ENCODE measurements at regions not wholly inside any gene's neighbourhood (a gene's known extent, or its start where the extent isn't known, plus 50 kb on each side); places are given as distances from the start of the nearest gene placed in this dataset.

- no TSS peak for BruUV-seq (replicated peaks)
- H3K27me3 ChIP-seq (ENCODE audit: control insufficient read depth, insufficient read depth, low read length): no peaks in the 10 kb centered on the region
- ChIA-PET POLR2A (no interaction called here), CTCF (no interaction called here)
- no peak overlapping the region for H3K4me3 ChIP-seq (ENCODE audit: low read depth in 2 of 2, low read length in 2 of 2)
- no peaks in the 10 kb centered on the region for H3K4me1 ChIP-seq (ENCODE audit: control insufficient read depth, insufficient read depth, low read length)
- DNase-seq (ENCODE audit: low read depth, low spot score): no peak
- intact Hi-C loops (cut with micrococcal nuclease; ENCODE audit: unreplicated experiment): no loop called here
- in situ Hi-C loops (cut with HindIII; ENCODE audit: low pct_unique_long_range_greater_than_20kb, low sequenced_read_pairs): no loop called here
- no peak overlapping the region for H3K27ac ChIP-seq (ENCODE audit: low read length)
- no peaks in the 10 kb centered on the region for H3K9me3 ChIP-seq (ENCODE audit: control insufficient read depth, insufficient read depth, low read depth, low read length)
- TF ChIP-seq TCF7L2 (IDR thresholded peaks at IDR 0.05; ENCODE audit: low read depth, low read length): no peak
- no peak for TF ChIP-seq SIN3A (IDR thresholded peaks at IDR 0.05; ENCODE audit: borderline replicate concordance, insufficient read depth, low read depth, low read length)
- no peak for TF ChIP-seq CTCF (IDR thresholded peaks at IDR 0.05)
- TF ChIP-seq POLR2AphosphoS5 (IDR thresholded peaks at IDR 0.05; ENCODE audit: low read depth, low read length): no peak
- ATAC-seq: no peak
- no peaks in the 10 kb centered on the region for H3K36me3 ChIP-seq (ENCODE audit: control insufficient read depth, insufficient read depth, low read length)
These were observed 362.5 kb upstream of the ZNF717 start for GRCh38 chr3:76147846-76148245.

DNA sequence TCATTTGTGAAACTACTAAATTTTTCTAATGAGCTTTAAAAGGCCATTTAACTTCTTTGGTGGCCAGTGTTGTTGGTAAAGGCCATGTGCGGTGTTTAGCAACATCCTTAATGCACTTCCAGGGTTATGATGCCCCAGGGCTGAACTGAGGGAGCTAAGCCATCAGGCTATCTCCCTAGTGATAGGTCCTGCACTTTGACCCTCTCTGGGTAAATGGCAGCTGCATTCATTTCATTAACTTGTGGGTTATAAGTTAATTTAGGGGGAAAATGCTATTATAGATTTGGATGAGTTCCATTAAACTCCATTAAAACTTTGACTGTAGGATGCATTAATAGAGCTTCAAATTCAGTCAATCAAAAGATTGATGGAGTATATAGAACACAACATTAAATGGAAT, 366.7 kb upstream of the ZNF717 start:
- ATAC-seq (no peak), DNase-seq (ENCODE audit: low read depth, low spot score) (no peak)
- Histone ChIP-seq H3K4me3 (ENCODE audit: low read depth in 2 of 2, low read length in 2 of 2) (no peak overlapping the region), H3K9me3 (ENCODE audit: control insufficient read depth, insufficient read depth, low read depth, low read length) (no peaks in the 10 kb centered on the region), H3K4me1 (ENCODE audit: control insufficient read depth, insufficient read depth, low read length) (no peaks in the 10 kb centered on the region), H3K27ac (ENCODE audit: low read length) (no peak overlapping the region), H3K36me3 (ENCODE audit: control insufficient read depth, insufficient read depth, low read length) (no peaks in the 10 kb centered on the region), H3K27me3 (ENCODE audit: control insufficient read depth, insufficient read depth, low read length) (no peaks in the 10 kb centered on the region)
- intact Hi-C loops (cut with micrococcal nuclease; ENCODE audit: unreplicated experiment): no loop called here
- POLR2A ChIA-PET: no interaction called here
- CTCF ChIA-PET: no interaction called here
- in situ Hi-C loops (cut with HindIII; ENCODE audit: low pct_unique_long_range_greater_than_20kb, low sequenced_read_pairs): no loop called here
- no TSS peak for BruUV-seq (replicated peaks)
- TF ChIP-seq CTCF (IDR thresholded peaks at IDR 0.05) (no peak), REST (IDR thresholded peaks at IDR 0.05; ENCODE audit: insufficient read depth in 1 of 2, low read depth in 2 of 2, low read length in 1 of 2) (no peak), TCF7L2 (IDR thresholded peaks at IDR 0.05; ENCODE audit: low read depth, low read length) (no peak), POLR2AphosphoS5 (IDR thresholded peaks at IDR 0.05; ENCODE audit: low read depth, low read length) (no peak), SIN3A (IDR thresholded peaks at IDR 0.05; ENCODE audit: borderline replicate concordance, insufficient read depth, low read depth, low read length) (no peak)

All from Panc1 (cell line).